Activated naive CD8-positive, alpha-beta T cell treated with anti-CD3 and anti-CD28 coated beads, Interleukin-2, amount 50 U/mL, for 24 hours (primary cell): ENCODE measurements at regions not wholly inside any gene's neighbourhood (a gene's known extent, or its start where the extent isn't known, plus 50 kb on each side); places are given as distances from the start of the nearest gene placed in this dataset.
"Not testable (repeated sequence)": the region's sequence is repeated elsewhere in the genome, so short reads cannot be mapped to it uniquely, and the experiment has no call there.

ENCODE experiments used
- ATAC-seq: fragments of 150-1000 bp; cut with Tn5 transposase; one replicate; pipeline ENCODE4 v1.10.0; 2021
- DNase-seq: peaks from one replicate; pipeline ENCODE4 v3.0.0; 2021
- H3K27ac Mint-ChIP-seq: one replicate; pipeline ENCODE4 v1.8.0; 2021; ENCODE audit warnings: mild to moderate bottlenecking, mixed read lengths
- H3K27me3 Mint-ChIP-seq: one replicate; pipeline ENCODE4 v1.8.0; 2021; ENCODE audit warnings: mixed read lengths
- H3K36me3 Mint-ChIP-seq: one replicate; pipeline ENCODE4 v1.8.0; 2021; ENCODE audit warnings: low read depth, mixed read lengths
- H3K4me1 Mint-ChIP-seq: one replicate; pipeline ENCODE4 v1.8.0; 2021; ENCODE audit warnings: mixed read lengths
- H3K4me3 Mint-ChIP-seq: one replicate; pipeline ENCODE4 v1.8.0; 2021; ENCODE audit warnings: mild to moderate bottlenecking, moderate library complexity, mixed read lengths
- H3K9me3 Mint-ChIP-seq: one replicate; pipeline ENCODE4 v1.8.0; 2021; ENCODE audit warnings: mixed read lengths

- Mint-ChIP-seq H3K36me3 (no peaks in the 10 kb centered on the region), H3K27me3 (no peaks in the 10 kb centered on the region), H3K4me3 (no peak overlapping the region), H3K9me3 (peaks cover under 1% of the 10 kb centered on the region), H3K27ac (no peak overlapping the region), H3K4me1 (no peaks in the 10 kb centered on the region)
- DNase-seq (no peak), ATAC-seq (no peak)
These were observed 703.8 kb downstream of the MECOM start for GRCh38 chr3:168959731-168960130.

- Mint-ChIP-seq H3K4me3 (no peak overlapping the region), H3K27me3 (peaks cover 1% of the 10 kb centered on the region), H3K27ac (no peak overlapping the region), H3K36me3 (no peaks in the 10 kb centered on the region), H3K9me3 (peaks cover 8% of the 10 kb centered on the region), H3K4me1 (no peaks in the 10 kb centered on the region)
- DNase-seq (no peak), ATAC-seq (no peak)
These were observed 705.0 kb downstream of the MECOM start for GRCh38 chr3:168958466-168958865.

- ATAC-seq (no peak), DNase-seq (no peak)
- Mint-ChIP-seq H3K9me3 (peaks cover 8% of the 10 kb centered on the region), H3K27ac (no peak overlapping the region), H3K27me3 (peaks cover 1% of the 10 kb centered on the region), H3K36me3 (no peaks in the 10 kb centered on the region), H3K4me1 (no peaks in the 10 kb centered on the region), H3K4me3 (no peak overlapping the region)
These were observed 707.4 kb downstream of the MECOM start for GRCh38 chr3:168956076-168956475.

- Mint-ChIP-seq H3K4me3 (no peak overlapping the region), H3K4me1 (no peaks in the 10 kb centered on the region), H3K36me3 (no peaks in the 10 kb centered on the region), H3K9me3 (peaks cover 8% of the 10 kb centered on the region), H3K27me3 (peaks cover 1% of the 10 kb centered on the region), H3K27ac (no peak overlapping the region)
- DNase-seq = no peak
- ATAC-seq = no peak
These were observed 711.0 kb downstream of the MECOM start for GRCh38 chr3:168952551-168952950.

DNA sequence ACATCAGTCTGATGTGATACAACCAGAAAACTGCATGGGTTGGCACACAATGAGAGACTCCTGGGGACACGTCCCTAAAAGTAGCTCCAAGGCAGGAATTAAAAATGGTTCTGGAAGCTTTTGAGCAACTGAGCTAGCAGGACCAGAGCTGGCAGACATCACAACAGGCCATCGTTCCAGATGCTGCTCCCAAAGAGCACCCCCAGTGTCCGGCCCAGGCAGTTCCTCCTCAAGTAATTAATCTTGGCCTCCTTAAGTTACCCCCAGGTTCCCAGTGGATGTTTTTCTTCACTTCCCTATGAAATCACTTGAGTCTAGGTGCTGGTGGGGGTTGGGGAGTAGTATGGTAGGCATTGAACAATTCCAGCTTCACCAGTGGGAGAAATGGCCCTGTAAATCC is 711.6 kb downstream of the MECOM start:
- no peak for ATAC-seq
- H3K27ac Mint-ChIP-seq = no peak overlapping the region
- no peak overlapping the region for H3K4me3 Mint-ChIP-seq
- H3K4me1 Mint-ChIP-seq = no peaks in the 10 kb centered on the region
- DNase-seq = no peak
- peaks cover 1% of the 10 kb centered on the region for H3K27me3 Mint-ChIP-seq
- peaks cover 8% of the 10 kb centered on the region for H3K9me3 Mint-ChIP-seq
- H3K36me3 Mint-ChIP-seq = no peaks in the 10 kb centered on the region

- H3K36me3 Mint-ChIP-seq = no peaks in the 10 kb centered on the region
- H3K27ac Mint-ChIP-seq = no peak overlapping the region
- no peaks in the 10 kb centered on the region for H3K4me1 Mint-ChIP-seq
- peaks cover 8% of the 10 kb centered on the region for H3K9me3 Mint-ChIP-seq
- no peak overlapping the region for H3K4me3 Mint-ChIP-seq
- no peak for DNase-seq
- H3K27me3 Mint-ChIP-seq = peaks cover 1% of the 10 kb centered on the region
- no peak for ATAC-seq
These were observed 712.1 kb downstream of the MECOM start for GRCh38 chr3:168951368-168951767.

- Mint-ChIP-seq H3K4me3 (no peak overlapping the region), H3K27ac (no peak overlapping the region), H3K4me1 (no peaks in the 10 kb centered on the region), H3K36me3 (no peaks in the 10 kb centered on the region), H3K27me3 (peaks cover 1% of the 10 kb centered on the region), H3K9me3 (peaks cover 8% of the 10 kb centered on the region)
- no peak for ATAC-seq
- DNase-seq = no peak
These were observed 712.9 kb downstream of the MECOM start for GRCh38 chr3:168950622-168951021.

GRCh38 chr3:168939651-168940238 is 723.8 kb downstream of the MECOM start:
- Mint-ChIP-seq H3K4me1 (no peaks in the 10 kb centered on the region), H3K36me3 (no peaks in the 10 kb centered on the region), H3K27me3 (no peaks in the 10 kb centered on the region), H3K27ac (no peak overlapping the region), H3K4me3 (no peak overlapping the region), H3K9me3 (peaks cover 5% of the 10 kb centered on the region)
- ATAC-seq = no peak
- DNase-seq = no peak

DNA sequence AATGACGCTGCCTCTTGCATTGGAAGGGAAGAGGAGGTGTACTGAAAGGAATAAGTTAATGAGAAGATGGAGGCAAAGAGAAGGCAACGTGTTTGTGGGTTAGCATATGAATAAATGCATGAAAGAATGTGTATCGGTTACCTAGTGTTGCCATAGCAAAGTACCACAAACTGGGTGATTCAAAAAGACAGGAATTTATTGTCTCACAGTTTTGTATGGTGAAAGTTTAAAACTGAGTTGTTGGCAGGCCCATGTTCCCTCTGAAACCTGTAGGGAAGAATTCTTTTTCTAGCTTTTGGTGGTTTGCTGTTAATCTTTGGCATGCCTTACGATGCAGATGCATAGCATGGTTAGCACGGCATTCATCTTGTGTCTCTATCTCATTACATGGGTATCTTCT is 729.9 kb downstream of the MECOM start:
- Mint-ChIP-seq H3K27me3 (no peaks in the 10 kb centered on the region), H3K9me3 (peaks cover 3% of the 10 kb centered on the region), H3K36me3 (no peaks in the 10 kb centered on the region), H3K4me1 (no peaks in the 10 kb centered on the region), H3K4me3 (no peak overlapping the region), H3K27ac (no peak overlapping the region)
- ATAC-seq (no peak), DNase-seq (no peak)

DNA sequence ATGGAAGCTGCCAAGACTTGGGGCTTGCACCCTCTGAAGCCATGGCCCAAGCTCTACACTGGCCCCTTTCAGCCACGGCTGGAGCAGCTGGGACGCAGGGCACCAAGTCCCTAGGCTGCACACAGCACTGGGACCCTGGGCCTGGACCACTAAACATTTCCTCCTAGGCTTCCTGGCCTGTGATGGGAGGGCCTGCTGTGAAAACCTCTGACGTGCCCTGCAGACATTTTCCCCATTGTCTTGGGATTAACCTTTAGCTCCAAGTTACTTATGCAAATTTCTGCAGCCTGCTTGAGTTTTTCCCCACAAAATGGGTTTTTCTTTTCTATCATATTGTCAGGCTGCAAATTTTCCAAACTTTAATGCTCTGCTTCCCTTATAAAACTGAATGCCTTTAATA is 733.5 kb downstream of the MECOM start:
- H3K4me1 Mint-ChIP-seq, ATAC-seq, H3K9me3 Mint-ChIP-seq, H3K36me3 Mint-ChIP-seq, H3K4me3 Mint-ChIP-seq, H3K27me3 Mint-ChIP-seq, H3K27ac Mint-ChIP-seq, DNase-seq: not testable (repeated sequence)

GRCh38 chr3:168926426-168926825 is 737.1 kb downstream of the MECOM start:
- H3K27ac Mint-ChIP-seq = no peak overlapping the region
- no peak overlapping the region for H3K4me3 Mint-ChIP-seq
- ATAC-seq (no peak), DNase-seq (no peak)
- H3K27me3 Mint-ChIP-seq = no peaks in the 10 kb centered on the region
- H3K36me3 Mint-ChIP-seq = no peaks in the 10 kb centered on the region
- no peaks in the 10 kb centered on the region for H3K4me1 Mint-ChIP-seq
- no peaks in the 10 kb centered on the region for H3K9me3 Mint-ChIP-seq

DNA sequence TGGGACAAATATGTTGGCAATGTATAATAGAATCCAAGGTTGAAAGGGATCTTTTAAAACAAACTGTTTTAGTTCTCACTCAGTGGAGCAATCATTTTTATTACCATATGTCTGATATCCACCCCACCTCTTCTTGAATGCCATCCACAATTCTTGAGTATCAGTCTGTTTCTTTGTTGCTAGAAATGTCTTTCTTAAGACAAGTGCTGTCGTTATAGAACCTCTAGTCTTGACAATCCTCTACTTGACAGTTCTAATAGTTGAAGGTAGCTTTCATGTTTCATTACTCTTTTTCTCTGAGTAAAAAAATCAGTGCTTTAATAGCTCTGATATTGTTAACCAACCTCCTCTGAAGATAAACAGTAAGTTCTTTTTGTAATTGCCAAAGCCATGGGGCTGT is 737.9 kb downstream of the MECOM start:
- Mint-ChIP-seq H3K4me3 (no peak overlapping the region), H3K4me1 (no peaks in the 10 kb centered on the region), H3K27me3 (no peaks in the 10 kb centered on the region)

DNA sequence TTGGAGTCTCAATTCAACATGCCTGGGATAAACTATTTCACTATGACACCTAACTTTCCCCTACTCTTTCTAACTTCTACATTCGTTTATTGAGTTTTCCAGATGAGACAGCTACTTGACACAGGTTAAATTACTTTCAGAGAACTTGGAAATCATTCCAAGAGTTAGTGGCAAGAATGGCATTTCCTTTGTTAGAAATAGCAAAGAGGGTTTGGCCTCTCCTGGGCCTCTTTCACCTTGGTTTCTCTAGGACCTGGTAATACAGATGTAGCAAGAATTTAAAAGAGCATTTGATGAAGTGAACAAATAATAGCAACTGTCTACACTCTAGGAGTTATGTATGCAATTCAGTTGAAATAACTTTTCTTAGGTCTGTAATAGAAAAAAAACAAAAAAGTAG is 748.9 kb downstream of the MECOM start:
- Mint-ChIP-seq H3K36me3 (no peaks in the 10 kb centered on the region), H3K9me3 (no peaks in the 10 kb centered on the region), H3K27ac (no peak overlapping the region), H3K4me3 (no peak overlapping the region), H3K4me1 (no peaks in the 10 kb centered on the region), H3K27me3 (no peaks in the 10 kb centered on the region)
- ATAC-seq = no peak
- DNase-seq = no peak

More for the DNA sequence above, 737.9 kb downstream of the MECOM start:
- H3K36me3 Mint-ChIP-seq = no peaks in the 10 kb centered on the region
- no peaks in the 10 kb centered on the region for H3K9me3 Mint-ChIP-seq
- no peak overlapping the region for H3K27ac Mint-ChIP-seq
- DNase-seq (no peak), ATAC-seq (no peak)

GRCh38 chr3:168909260-168909659 is 754.3 kb downstream of the MECOM start:
- H3K4me1 Mint-ChIP-seq = no peaks in the 10 kb centered on the region
- ATAC-seq (no peak), DNase-seq (no peak)
- no peak overlapping the region for H3K4me3 Mint-ChIP-seq
- H3K36me3 Mint-ChIP-seq = no peaks in the 10 kb centered on the region
- H3K9me3 Mint-ChIP-seq = no peaks in the 10 kb centered on the region
- H3K27ac Mint-ChIP-seq = no peak overlapping the region
- no peaks in the 10 kb centered on the region for H3K27me3 Mint-ChIP-seq

- peaks cover 9% of the 10 kb centered on the region for H3K9me3 Mint-ChIP-seq
- H3K4me1 Mint-ChIP-seq = no peaks in the 10 kb centered on the region
- no peak overlapping the region for H3K27ac Mint-ChIP-seq
- no peaks in the 10 kb centered on the region for H3K27me3 Mint-ChIP-seq
- DNase-seq = no peak
- no peak overlapping the region for H3K4me3 Mint-ChIP-seq
- ATAC-seq = no peak
- no peaks in the 10 kb centered on the region for H3K36me3 Mint-ChIP-seq
These were observed 768.1 kb downstream of the MECOM start for GRCh38 chr3:168895419-168895818.

DNA sequence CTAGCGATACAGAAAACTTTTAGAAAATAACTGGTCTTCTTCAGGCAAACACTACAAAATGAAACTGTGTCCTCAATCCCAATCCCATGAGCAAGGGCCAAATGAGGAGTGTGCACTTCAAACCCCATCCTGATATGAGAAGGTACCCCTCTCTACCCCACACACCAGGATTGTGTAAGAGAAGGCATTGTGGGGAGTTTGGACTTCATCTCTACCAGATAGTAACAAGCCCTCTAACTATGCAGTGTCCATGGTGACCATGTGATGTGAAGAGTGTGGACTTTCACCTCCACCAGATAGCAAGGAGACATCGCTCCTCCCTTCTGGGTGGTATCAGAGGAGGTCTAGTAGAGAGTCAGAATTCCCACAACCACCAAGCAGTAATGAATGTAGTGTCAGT is 769.3 kb downstream of the MECOM start:
- Mint-ChIP-seq H3K4me3 (no peak overlapping the region), H3K36me3 (no peaks in the 10 kb centered on the region), H3K27me3 (no peaks in the 10 kb centered on the region), H3K4me1 (no peaks in the 10 kb centered on the region), H3K27ac (no peak overlapping the region), H3K9me3 (peaks cover 9% of the 10 kb centered on the region)
- ATAC-seq (no peak), DNase-seq (no peak)
